Ovary (tissue), 7 donors: ENCODE measurements at regions not wholly inside any gene's neighbourhood (a gene's known extent, or its start where the extent isn't known, plus 50 kb on each side); places are given as distances from the start of the nearest gene placed in this dataset.

Experiments used
- DNase-seq, 5 donors: peaks; one replicate each; pipeline ENCODE4 v3.0.0-alpha.2; 2019 to 2020
- H3K27ac ChIP-seq, 2 donors: fragments of 200-600 bp; one replicate each; pipeline versions ENCODE4 v1.5.1 to v1.8.0; 2019 to 2022
- H3K27me3 ChIP-seq: fragments of 200-600 bp; one replicate; pipeline ENCODE4 v1.8.0; 2022
- H3K36me3 ChIP-seq: fragments of 200-600 bp; sonication (generic); one replicate; pipeline ENCODE4 v1.5.1; 2019
- H3K4me1 ChIP-seq: one replicate; pipeline ENCODE4 v1.8.1; 2013; ENCODE audit warnings: mild to moderate bottlenecking, moderate library complexity; ENCODE audit not compliant: insufficient read depth
- H3K4me3 ChIP-seq: fragments of 200-600 bp; sonication (generic); one replicate; pipeline ENCODE4 v1.5.1; 2017
- H3K9me3 ChIP-seq, 2 donors: fragments of 200-600 bp in 1 of 2; sonication (generic) in 1 of 2; one replicate each; pipeline versions ENCODE4 v1.5.1 to v1.8.1; 2013 to 2019; ENCODE audit warnings: mild to moderate bottlenecking in 1 of 2, moderate library complexity in 1 of 2
- EP300 ChIP-seq: sonication (generic); formaldehyde crosslinking; IDR thresholded peaks from one replicate; pipeline ENCODE4 v1.6.1; 2017; ENCODE audit warnings: antibody characterized with exemption
- POLR2A ChIP-seq: fragments of 450-650 bp; IDR thresholded peaks from one replicate; pipeline ENCODE4 v1.6.1; 2017; ENCODE audit warnings: antibody characterized with exemption, mild to moderate bottlenecking, moderate library complexity
- WGBS, 3 donors: extraction: QIAGEN DNeasy Blood & Tissue Kit in 1 of 3; methylation state at CpG; one replicate each; pipeline versions ENCODE4 v1.1.5 to v1.1.7; 2013 to 2017; 5-methylcytosine and 5-hydroxymethylcytosine counted together
- intact Hi-C, 4 donors: fragments of 100-400 bp; cut with DNase I; formaldehyde crosslinking; loops; one replicate each; pipeline versions ENCODE4 v1.11.0 to v1.15.1; 2022 to 2023
- TF ChIP-seq, protein P1 (sequence below), 3 donors: fragments of 450-650 bp in 2 of 3; fragments of 200-600 bp in 1 of 3; IDR thresholded peaks; one replicate each; pipeline versions ENCODE4 v1.5.1 to v1.8.0; 2016 to 2022; ENCODE audit warnings: antibody characterized with exemption in 3 of 3, mild to moderate bottlenecking in 1 of 3
- donor health status: DM: no; HTN: no; CAD: no; lungs with moderate emphysema.
- donor health status: DM: no; HTN: no; CAD: no.
- donor health status: Bipolar disorder and iron deficiency.
- donor health status: DM: no; HTN: no; CAD: no.
- donor health status: DM: yes; HTN: yes; CAD: no.

DNA sequence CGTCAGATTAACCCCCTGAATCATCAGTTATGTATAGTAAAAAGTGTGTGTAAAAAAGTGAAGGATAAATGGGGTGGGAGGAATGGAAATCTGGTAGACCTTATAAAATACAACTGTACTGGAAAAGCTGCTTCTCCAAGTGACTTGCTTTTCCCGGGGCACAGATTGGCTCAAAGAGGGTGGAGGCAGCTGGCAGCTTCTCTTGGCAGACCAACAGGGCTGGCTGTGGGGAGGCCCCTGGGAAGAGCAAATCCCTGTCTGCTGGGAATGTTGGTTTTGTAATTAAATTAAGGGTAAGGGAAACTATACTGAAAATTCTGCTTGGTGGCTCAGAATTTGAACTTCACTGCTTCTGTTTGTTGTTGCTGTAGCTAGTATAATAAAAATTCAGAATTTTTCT is 154.2 kb upstream of the DLX2 start:
- Histone ChIP-seq H3K36me3 (no peaks in the 10 kb centered on the region), H3K27ac (no peak overlapping the region), H3K9me3 (no peaks in the 10 kb centered on the region), H3K4me3 (no peak overlapping the region), H3K27me3 (no peaks in the 10 kb centered on the region), H3K4me1 (no peaks in the 10 kb centered on the region)
- no peak for DNase-seq
- intact Hi-C loops, result no loop called here
- WGBS, 3 donors, result 60 to 75% (median 72%) methylated on average over 2 of the region's 2 CpGs
- TF ChIP-seq POLR2A, result no peak
- TF ChIP-seq, protein P1, sequence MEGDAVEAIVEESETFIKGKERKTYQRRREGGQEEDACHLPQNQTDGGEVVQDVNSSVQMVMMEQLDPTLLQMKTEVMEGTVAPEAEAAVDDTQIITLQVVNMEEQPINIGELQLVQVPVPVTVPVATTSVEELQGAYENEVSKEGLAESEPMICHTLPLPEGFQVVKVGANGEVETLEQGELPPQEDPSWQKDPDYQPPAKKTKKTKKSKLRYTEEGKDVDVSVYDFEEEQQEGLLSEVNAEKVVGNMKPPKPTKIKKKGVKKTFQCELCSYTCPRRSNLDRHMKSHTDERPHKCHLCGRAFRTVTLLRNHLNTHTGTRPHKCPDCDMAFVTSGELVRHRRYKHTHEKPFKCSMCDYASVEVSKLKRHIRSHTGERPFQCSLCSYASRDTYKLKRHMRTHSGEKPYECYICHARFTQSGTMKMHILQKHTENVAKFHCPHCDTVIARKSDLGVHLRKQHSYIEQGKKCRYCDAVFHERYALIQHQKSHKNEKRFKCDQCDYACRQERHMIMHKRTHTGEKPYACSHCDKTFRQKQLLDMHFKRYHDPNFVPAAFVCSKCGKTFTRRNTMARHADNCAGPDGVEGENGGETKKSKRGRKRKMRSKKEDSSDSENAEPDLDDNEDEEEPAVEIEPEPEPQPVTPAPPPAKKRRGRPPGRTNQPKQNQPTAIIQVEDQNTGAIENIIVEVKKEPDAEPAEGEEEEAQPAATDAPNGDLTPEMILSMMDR (IDR thresholded peaks at IDR 0.05), result no peak
- TF ChIP-seq EP300, result no peak

GRCh38 chr2:172259827-172260226 is 157.1 kb upstream of the DLX2 start:
- no peaks in the 10 kb centered on the region for H3K36me3 ChIP-seq
- TF ChIP-seq EP300, result no peak
- TF ChIP-seq, protein P1 (IDR thresholded peaks at IDR 0.05), result no peak
- no peak for TF ChIP-seq POLR2A
- no peaks in the 10 kb centered on the region for H3K9me3 ChIP-seq
- H3K27me3 ChIP-seq, result no peaks in the 10 kb centered on the region
- intact Hi-C loops, result no loop called here
- WGBS, 3 donors, result 72 to 91% (median 91%) methylated on average over 4 of the region's 4 CpGs
- no peaks in the 10 kb centered on the region for H3K4me1 ChIP-seq
- no peak overlapping the region for H3K4me3 ChIP-seq
- H3K27ac ChIP-seq, result no peak overlapping the region
- DNase-seq, result no peak

DNA sequence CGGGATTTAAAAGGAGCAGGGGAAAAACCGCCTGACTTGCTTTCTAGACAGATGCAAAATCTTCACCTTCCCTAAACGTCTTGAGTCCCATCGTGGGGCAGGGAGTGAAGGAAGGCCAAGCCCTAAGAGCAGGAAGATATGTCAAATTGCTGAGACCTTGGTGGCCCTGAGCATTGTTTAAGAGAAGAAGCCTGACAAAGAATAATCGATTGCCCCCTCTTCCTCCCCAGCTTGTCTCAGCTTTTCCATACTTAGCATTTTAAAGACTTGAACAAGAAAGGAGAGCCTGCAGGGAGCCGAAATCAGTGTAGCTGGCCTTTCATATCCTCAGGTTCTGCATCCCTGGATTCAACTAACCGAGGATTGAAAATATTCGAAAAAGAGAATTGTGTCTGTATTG is 157.6 kb upstream of the DLX2 start:
- DNase-seq, result no peak
- WGBS, 3 donors, result 68 to 75% (median 71%) methylated on average over 8 of the region's 8 CpGs
- Histone ChIP-seq H3K27ac (no peak overlapping the region), H3K4me1 (no peaks in the 10 kb centered on the region), H3K9me3 (no peaks in the 10 kb centered on the region), H3K4me3 (no peak overlapping the region), H3K36me3 (no peaks in the 10 kb centered on the region), H3K27me3 (no peaks in the 10 kb centered on the region)
- TF ChIP-seq, protein P1 (IDR thresholded peaks at IDR 0.05), result no peak
- TF ChIP-seq EP300 (no peak), POLR2A (no peak)
- intact Hi-C loops, result no loop called here

DNA sequence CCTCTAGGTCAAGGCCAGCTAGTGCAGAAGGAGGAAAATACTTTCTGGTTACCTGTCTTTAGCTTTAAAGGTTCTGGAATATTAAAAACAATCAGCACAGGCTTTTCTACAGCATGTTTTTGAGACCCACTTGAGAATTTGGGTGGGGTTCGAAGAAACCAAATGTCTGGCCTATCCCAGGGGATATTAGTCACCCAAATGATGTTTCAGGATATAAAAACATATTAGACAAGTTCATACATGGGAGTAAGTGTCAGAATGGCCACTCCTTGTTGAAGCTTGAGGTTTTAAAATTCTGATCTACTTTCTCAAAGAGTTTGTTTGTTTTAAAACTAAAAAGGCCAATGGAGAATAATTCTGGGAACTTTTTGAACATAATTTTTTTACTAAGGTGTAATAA is 158.6 kb upstream of the DLX2 start:
- 91 to 97% (median 96%) methylated on average over 1 of the region's 1 CpG for WGBS, 3 donors
- intact Hi-C loops, result no loop called here

More for the DNA sequence above, 158.6 kb upstream of the DLX2 start:
- no peaks in the 10 kb centered on the region for H3K27me3 ChIP-seq
- H3K9me3 ChIP-seq, result no peaks in the 10 kb centered on the region
- DNase-seq, result no peak
- no peak overlapping the region for H3K4me3 ChIP-seq
- no peaks in the 10 kb centered on the region for H3K36me3 ChIP-seq
- H3K27ac ChIP-seq, result no peak overlapping the region
- TF ChIP-seq, protein P1 (IDR thresholded peaks at IDR 0.05), result no peak
- TF ChIP-seq EP300 (no peak), POLR2A (no peak)
- no peaks in the 10 kb centered on the region for H3K4me1 ChIP-seq
